OCI-LY7 (cell line): ENCODE measurements at regions not wholly inside any gene's neighbourhood (a gene's known extent, or its start where the extent isn't known, plus 50 kb on each side); places are given as distances from the start of the nearest gene placed in this dataset.

Experiments used
- BruUV-seq: library from RNA; stranded (reverse); fragments of 400-500 nt; replicated peaks from 2 replicates; lab custom pipeline; 2021; lab: Mats Ljungman, UMichigan
- CTCF ChIA-PET: fragments of 300-600 bp; sonication (Branson Sonifier 250); formaldehyde crosslinking; loops from one replicate; lab custom pipeline; 2022; ENCODE audit warnings: antibody characterized with exemption; ENCODE audit not compliant: unreplicated experiment; lab: Charles Lee
- POLR2A ChIA-PET: fragments of 300-600 bp; sonication (Branson Sonifier 250); formaldehyde crosslinking; loops from one replicate; lab custom pipeline; 2022; ENCODE audit warnings: antibody characterized with exemption; lab: Charles Lee
- DNase-seq: peaks from one replicate; pipeline ENCODE4 v3.0.0-alpha.2; 2015; ENCODE audit warnings: low spot score
- H2AFZ ChIP-seq: fragments of 200-600 bp; sonication (generic), shearing (Covaris generic); 2 replicates; pipeline ENCODE4 v1.6.1; 2014; ENCODE audit warnings: mild to moderate bottlenecking, antibody characterized with exemption, low read length, moderate library complexity
- H3K27ac ChIP-seq: fragments of 200-600 bp; sonication (generic); 2 replicates; pipeline ENCODE4 v1.5.1; 2014; ENCODE audit warnings: mixed run types, low read depth, mild to moderate bottlenecking, moderate library complexity, low read length, inconsistent platforms; ENCODE audit not compliant: poor library complexity, severe bottlenecking
- H3K36me3 ChIP-seq: fragments of 200-600 bp; sonication (generic); 2 replicates; pipeline ENCODE4 v1.6.1; 2014; ENCODE audit warnings: mild to moderate bottlenecking, antibody characterized with exemption, low read length, moderate library complexity, mixed read lengths; ENCODE audit not compliant: insufficient read depth
- H3K4me1 ChIP-seq: fragments of 200-600 bp; sonication (generic); 2 replicates; pipeline ENCODE4 v1.5.1; 2014; ENCODE audit warnings: mild to moderate bottlenecking, low read length; ENCODE audit not compliant: insufficient read depth, poor library complexity, severe bottlenecking
- H3K4me2 ChIP-seq: fragments of 200-600 bp; sonication (generic); 2 replicates; pipeline ENCODE4 v1.6.1; 2014; ENCODE audit warnings: mild to moderate bottlenecking, low read length
- H3K4me3 ChIP-seq: fragments of 200-600 bp; sonication (generic); 2 replicates; pipeline ENCODE4 v1.5.1; 2014; ENCODE audit warnings: mild to moderate bottlenecking, low read depth, low read length; ENCODE audit not compliant: poor library complexity, severe bottlenecking
- H3K79me2 ChIP-seq: fragments of 200-600 bp; sonication (generic); 2 replicates; pipeline ENCODE4 v1.6.1; 2016; ENCODE audit warnings: low read depth, mild to moderate bottlenecking, low read length, moderate library complexity, mixed read lengths; ENCODE audit not compliant: insufficient read depth
- H3K9me2 ChIP-seq: fragments of 200-600 bp; sonication (generic); 2 replicates; pipeline ENCODE4 v1.6.1; 2016; ENCODE audit warnings: mild to moderate bottlenecking, low read length, mixed read lengths; ENCODE audit not compliant: insufficient read depth
- H3K9me3 ChIP-seq: fragments of 200-600 bp; sonication (generic); 2 replicates; pipeline ENCODE4 v1.6.1; 2014; ENCODE audit warnings: mild to moderate bottlenecking, mixed run types, low read length, mixed read lengths
- H4K20me1 ChIP-seq: fragments of 200-600 bp; sonication (generic); 2 replicates; pipeline ENCODE4 v1.6.1; 2014; ENCODE audit warnings: mild to moderate bottlenecking, antibody characterized with exemption, low read length, moderate library complexity, mixed read lengths; ENCODE audit not compliant: insufficient read depth
- EZH2phosphoT487 ChIP-seq: fragments of 200-600 bp; sonication (generic); IDR thresholded peaks from 2 replicates; pipeline ENCODE4 v1.6.1; 2018; ENCODE audit warnings: low read depth, borderline replicate concordance, mild to moderate bottlenecking, mixed run types, antibody characterized with exemption, low read length, moderate library complexity, mixed read lengths
- intact Hi-C: fragments of 100-400 bp; cut with micrococcal nuclease; formaldehyde crosslinking; loops from one replicate; pipeline ENCODE4 v1.10.0; 2022; ENCODE audit not compliant: unreplicated experiment
- TF ChIP-seq, protein P1 (sequence below): fragments of 200-600 bp; sonication (generic); conservative IDR thresholded peaks from 2 replicates; pipeline ENCODE4 v1.5.1; 2014; ENCODE audit warnings: mild to moderate bottlenecking, antibody characterized with exemption, low read length, moderate library complexity, mixed read lengths

DNA sequence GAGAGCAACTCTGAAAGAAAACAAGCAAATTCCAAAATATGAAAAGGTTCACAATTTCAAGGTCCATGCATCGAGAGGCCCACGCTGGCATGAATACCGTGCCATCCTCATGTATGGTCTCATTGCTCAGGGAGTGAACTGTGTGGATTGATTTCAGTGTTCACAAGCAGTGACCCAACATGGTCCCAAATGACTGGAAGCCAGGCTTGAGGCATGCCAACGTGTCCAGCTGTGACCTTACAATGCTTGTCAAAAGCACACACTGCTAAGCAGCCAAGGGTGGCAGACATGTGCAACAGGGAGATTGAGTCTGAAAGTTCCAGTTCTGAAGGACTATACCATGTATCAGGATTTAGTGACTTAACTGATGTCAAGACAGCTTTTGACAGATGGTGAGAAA, 58.7 kb upstream of the CLDN24 start:
- no peak for TF ChIP-seq EZH2phosphoT487
- TF ChIP-seq, protein P1, sequence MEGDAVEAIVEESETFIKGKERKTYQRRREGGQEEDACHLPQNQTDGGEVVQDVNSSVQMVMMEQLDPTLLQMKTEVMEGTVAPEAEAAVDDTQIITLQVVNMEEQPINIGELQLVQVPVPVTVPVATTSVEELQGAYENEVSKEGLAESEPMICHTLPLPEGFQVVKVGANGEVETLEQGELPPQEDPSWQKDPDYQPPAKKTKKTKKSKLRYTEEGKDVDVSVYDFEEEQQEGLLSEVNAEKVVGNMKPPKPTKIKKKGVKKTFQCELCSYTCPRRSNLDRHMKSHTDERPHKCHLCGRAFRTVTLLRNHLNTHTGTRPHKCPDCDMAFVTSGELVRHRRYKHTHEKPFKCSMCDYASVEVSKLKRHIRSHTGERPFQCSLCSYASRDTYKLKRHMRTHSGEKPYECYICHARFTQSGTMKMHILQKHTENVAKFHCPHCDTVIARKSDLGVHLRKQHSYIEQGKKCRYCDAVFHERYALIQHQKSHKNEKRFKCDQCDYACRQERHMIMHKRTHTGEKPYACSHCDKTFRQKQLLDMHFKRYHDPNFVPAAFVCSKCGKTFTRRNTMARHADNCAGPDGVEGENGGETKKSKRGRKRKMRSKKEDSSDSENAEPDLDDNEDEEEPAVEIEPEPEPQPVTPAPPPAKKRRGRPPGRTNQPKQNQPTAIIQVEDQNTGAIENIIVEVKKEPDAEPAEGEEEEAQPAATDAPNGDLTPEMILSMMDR: no peak
- no peak overlapping the region for H3K4me3 ChIP-seq
- H4K20me1 ChIP-seq: no peaks in the 10 kb centered on the region
- intact Hi-C loops: no loop called here
- ChIA-PET POLR2A (no interaction called here), CTCF (no interaction called here)
- H3K4me2 ChIP-seq: no peak overlapping the region
- H3K27ac ChIP-seq: no peak overlapping the region
- no TSS peak for BruUV-seq
- H3K4me1 ChIP-seq: no peaks in the 10 kb centered on the region
- H3K9me2 ChIP-seq: no peaks in the 10 kb centered on the region
- H3K36me3 ChIP-seq: no peaks in the 10 kb centered on the region
- H3K9me3 ChIP-seq: peaks cover 14% of the 10 kb centered on the region; the same call in 1 of the 2 replicates
- DNase-seq: no peak
- no peak overlapping the region for H2AFZ ChIP-seq
- no peaks in the 10 kb centered on the region for H3K79me2 ChIP-seq

DNA sequence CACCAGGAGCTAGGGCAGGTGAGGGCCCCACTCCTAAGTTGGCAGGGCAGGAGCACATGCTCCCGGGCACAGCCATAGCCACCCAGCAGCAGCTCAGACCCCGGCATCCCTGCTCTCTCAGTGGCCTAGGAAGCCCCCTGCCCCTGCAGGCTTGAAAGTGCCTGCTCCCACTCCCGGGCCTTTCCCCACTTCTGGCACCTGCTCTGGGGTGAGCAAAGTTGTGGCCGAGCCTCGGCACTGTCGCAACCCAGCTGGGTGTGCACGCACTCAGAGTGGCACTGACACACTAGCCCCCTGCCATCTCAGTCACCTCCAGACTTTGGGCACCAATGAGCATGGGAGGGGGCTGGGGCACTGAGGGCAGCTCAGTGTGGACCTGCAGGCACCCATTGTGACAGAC, 60.8 kb upstream of the CDKN2AIP start:
- no peak overlapping the region for H3K27ac ChIP-seq
- no peak for DNase-seq
- peaks cover 14% of the 10 kb centered on the region; the same call in 1 of the 2 replicates for H3K9me3 ChIP-seq
- CTCF ChIA-PET: no interaction called here
- H3K79me2 ChIP-seq: no peaks in the 10 kb centered on the region
- no peaks in the 10 kb centered on the region for H3K36me3 ChIP-seq
- no peaks in the 10 kb centered on the region for H4K20me1 ChIP-seq
- H2AFZ ChIP-seq: no peak overlapping the region
- POLR2A ChIA-PET: no interaction called here
- TF ChIP-seq EZH2phosphoT487: no peak
- TF ChIP-seq, protein P1: no peak
- BruUV-seq: no TSS peak
- H3K4me3 ChIP-seq: no peak overlapping the region
- intact Hi-C loops: no loop called here
- H3K9me2 ChIP-seq: no peaks in the 10 kb centered on the region
- no peak overlapping the region for H3K4me2 ChIP-seq
- no peaks in the 10 kb centered on the region for H3K4me1 ChIP-seq

DNA sequence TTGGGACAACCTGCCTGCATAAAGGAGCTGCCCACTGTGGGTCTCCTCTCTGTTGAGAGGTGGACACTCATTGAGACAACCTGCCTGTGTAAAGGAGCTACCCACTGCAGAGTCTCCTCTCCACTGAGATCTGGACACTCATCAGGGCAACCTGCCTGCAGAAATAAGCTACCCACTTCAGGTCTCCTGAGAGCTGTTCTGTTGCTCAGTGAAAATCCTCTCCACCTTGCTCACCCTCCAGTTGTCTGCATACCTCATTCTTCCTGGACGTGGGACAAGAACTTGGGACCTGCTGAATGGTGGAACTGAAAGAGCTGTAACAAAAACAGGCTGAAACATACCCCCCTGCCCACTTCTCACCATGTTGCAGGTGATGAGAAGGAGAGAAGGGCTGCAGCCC, 59.9 kb upstream of the CDKN2AIP start:
- intact Hi-C loops: no loop called here
- Histone ChIP-seq H2AFZ (no peak overlapping the region), H3K9me3 (peaks cover 14% of the 10 kb centered on the region; the same call in 1 of the 2 replicates), H3K27ac (no peak overlapping the region), H4K20me1 (no peaks in the 10 kb centered on the region), H3K4me1 (no peaks in the 10 kb centered on the region), H3K79me2 (no peaks in the 10 kb centered on the region), H3K4me3 (no peak overlapping the region), H3K36me3 (no peaks in the 10 kb centered on the region), H3K4me2 (no peak overlapping the region), H3K9me2 (no peaks in the 10 kb centered on the region)
- POLR2A ChIA-PET: no interaction called here
- no TSS peak for BruUV-seq
- DNase-seq: peak; percentile 29
- TF ChIP-seq, protein P1: no peak
- no peak for TF ChIP-seq EZH2phosphoT487
- CTCF ChIA-PET: no interaction called here
